ENCODE measurements at regions not wholly inside any gene's neighbourhood (a gene's known extent, or its start where the extent isn't known, plus 50 kb on each side); places are given as distances from the start of the nearest gene placed in this dataset.

DNA sequence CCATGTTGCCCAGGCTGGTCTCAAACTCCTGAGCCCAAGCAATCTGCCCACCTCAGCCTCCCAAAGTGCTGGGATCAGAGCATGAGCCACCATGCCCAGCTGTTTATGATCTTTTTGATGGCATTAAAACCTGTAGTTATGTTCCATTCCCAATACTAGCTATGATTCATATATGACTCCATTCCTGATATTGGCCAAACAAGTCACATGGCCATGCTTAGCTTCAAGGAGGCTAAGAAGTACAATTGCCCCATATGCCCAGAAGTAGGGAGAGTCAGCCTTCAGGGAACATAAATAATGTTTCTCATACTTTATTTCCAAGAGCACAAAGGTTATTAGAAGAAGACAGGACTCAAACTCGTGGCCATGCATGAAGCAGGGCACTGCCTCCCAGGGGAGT lies 132.4 kb upstream of the RAB6C start:
- no peaks in the 10 kb centered on the region for H3K4me1 ChIP-seq (ENCODE audit: control insufficient read depth, extremely low read depth, insufficient read depth, low read length)
- no peak for DNase-seq (ENCODE audit: low read depth in 2 of 2)
- no peak overlapping the region for H2AFZ ChIP-seq (ENCODE audit: low read length)
- H4K20me1 ChIP-seq (ENCODE audit: control insufficient read depth, extremely low read depth, insufficient read depth, low read length) = no peaks in the 10 kb centered on the region
- H3K4me3 ChIP-seq (replicated peaks in 1 of 4; ENCODE audit: control extremely low read depth in 1 of 4, insufficient read depth in 1 of 4, low read depth in 3 of 4, low read length in 4 of 4) = no peak overlapping the region
- H3K27ac ChIP-seq (ENCODE audit: insufficient read depth, low read length) = no peak overlapping the region
- H3K79me2 ChIP-seq (ENCODE audit: control insufficient read depth, insufficient read depth, low read length) = no peaks in the 10 kb centered on the region
- TF ChIP-seq, protein P1, sequence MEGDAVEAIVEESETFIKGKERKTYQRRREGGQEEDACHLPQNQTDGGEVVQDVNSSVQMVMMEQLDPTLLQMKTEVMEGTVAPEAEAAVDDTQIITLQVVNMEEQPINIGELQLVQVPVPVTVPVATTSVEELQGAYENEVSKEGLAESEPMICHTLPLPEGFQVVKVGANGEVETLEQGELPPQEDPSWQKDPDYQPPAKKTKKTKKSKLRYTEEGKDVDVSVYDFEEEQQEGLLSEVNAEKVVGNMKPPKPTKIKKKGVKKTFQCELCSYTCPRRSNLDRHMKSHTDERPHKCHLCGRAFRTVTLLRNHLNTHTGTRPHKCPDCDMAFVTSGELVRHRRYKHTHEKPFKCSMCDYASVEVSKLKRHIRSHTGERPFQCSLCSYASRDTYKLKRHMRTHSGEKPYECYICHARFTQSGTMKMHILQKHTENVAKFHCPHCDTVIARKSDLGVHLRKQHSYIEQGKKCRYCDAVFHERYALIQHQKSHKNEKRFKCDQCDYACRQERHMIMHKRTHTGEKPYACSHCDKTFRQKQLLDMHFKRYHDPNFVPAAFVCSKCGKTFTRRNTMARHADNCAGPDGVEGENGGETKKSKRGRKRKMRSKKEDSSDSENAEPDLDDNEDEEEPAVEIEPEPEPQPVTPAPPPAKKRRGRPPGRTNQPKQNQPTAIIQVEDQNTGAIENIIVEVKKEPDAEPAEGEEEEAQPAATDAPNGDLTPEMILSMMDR (conservative IDR thresholded peaks at IDR 0.05 in 1 of 2, IDR thresholded peaks at IDR 0.05 in 1 of 2; ENCODE audit: low read depth in 1 of 2, low read length in 2 of 2) = no peak
- TF ChIP-seq EZH2 (IDR thresholded peaks at IDR 0.05; ENCODE audit: low read length, missing control alignments) = no peak
- H3K9me3 ChIP-seq (ENCODE audit: control insufficient read depth, insufficient read depth, low read depth, low read length) = no peaks in the 10 kb centered on the region
- H3K9ac ChIP-seq (ENCODE audit: insufficient read depth, low read length) = no peak overlapping the region
- no peak overlapping the region for H3K4me2 ChIP-seq (ENCODE audit: extremely low read depth, insufficient read depth, low read length)
- H3K27me3 ChIP-seq (ENCODE audit: control insufficient read depth, insufficient read depth, low read length) = no peaks in the 10 kb centered on the region
- H3K36me3 ChIP-seq (ENCODE audit: control insufficient read depth, insufficient read depth, low read length) = no peaks in the 10 kb centered on the region

DNA sequence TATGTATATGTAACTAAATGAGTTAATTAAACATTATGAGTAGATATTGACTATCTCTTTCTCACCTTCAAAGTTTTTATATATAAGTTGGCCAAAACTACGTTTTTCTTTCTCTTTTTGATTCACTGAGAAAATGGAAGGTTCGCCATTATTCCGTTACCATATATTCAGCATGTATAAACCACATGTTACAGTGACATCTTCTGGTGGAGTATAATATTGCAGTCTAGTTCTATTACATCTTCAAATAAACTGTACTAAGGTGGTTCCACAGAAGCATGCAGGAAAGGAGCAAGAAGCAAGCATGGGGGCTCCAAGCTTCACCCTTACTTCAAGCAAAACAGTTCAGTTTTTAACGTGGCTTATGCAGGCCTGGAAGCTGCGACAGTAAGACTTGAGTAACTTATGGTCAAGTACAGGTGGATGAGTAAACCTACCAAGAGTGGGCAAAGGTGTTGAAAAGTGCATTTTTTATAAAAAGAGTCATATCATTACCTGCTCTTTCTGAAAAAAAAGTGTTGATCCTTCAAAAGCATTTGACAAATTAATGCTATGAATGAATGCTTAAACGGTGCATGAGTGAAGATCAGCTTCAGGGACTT lies 129.8 kb upstream of the RAB6C start:
- H3K36me3 ChIP-seq (ENCODE audit: control insufficient read depth, insufficient read depth, low read length) = no peaks in the 10 kb centered on the region
- H3K4me1 ChIP-seq (ENCODE audit: control insufficient read depth, extremely low read depth, insufficient read depth, low read length) = no peaks in the 10 kb centered on the region
- no peak overlapping the region for H3K9ac ChIP-seq (ENCODE audit: insufficient read depth, low read length)
- H3K79me2 ChIP-seq (ENCODE audit: control insufficient read depth, insufficient read depth, low read length) = no peaks in the 10 kb centered on the region
- H3K9me3 ChIP-seq (ENCODE audit: control insufficient read depth, insufficient read depth, low read depth, low read length) = no peaks in the 10 kb centered on the region
- H2AFZ ChIP-seq (ENCODE audit: low read length) = no peak overlapping the region
- H3K27ac ChIP-seq (ENCODE audit: insufficient read depth, low read length) = no peak overlapping the region
- H3K4me2 ChIP-seq (ENCODE audit: extremely low read depth, insufficient read depth, low read length) = no peak overlapping the region
- no peaks in the 10 kb centered on the region for H3K27me3 ChIP-seq (ENCODE audit: control insufficient read depth, insufficient read depth, low read length)
- DNase-seq (ENCODE audit: low read depth in 2 of 2) = peak; percentile 58 to 86
- H4K20me1 ChIP-seq (ENCODE audit: control insufficient read depth, extremely low read depth, insufficient read depth, low read length) = no peaks in the 10 kb centered on the region
- TF ChIP-seq EZH2 (IDR thresholded peaks at IDR 0.05; ENCODE audit: low read length, missing control alignments) = no peak
- TF ChIP-seq, protein P1 (conservative IDR thresholded peaks at IDR 0.05 in 1 of 2, IDR thresholded peaks at IDR 0.05 in 1 of 2; ENCODE audit: low read depth in 1 of 2, low read length in 2 of 2) = peak; percentile 37 to 70
- H3K4me3 ChIP-seq (replicated peaks in 1 of 4; ENCODE audit: control extremely low read depth in 1 of 4, insufficient read depth in 1 of 4, low read depth in 3 of 4, low read length in 4 of 4) = no peak overlapping the region

DNA sequence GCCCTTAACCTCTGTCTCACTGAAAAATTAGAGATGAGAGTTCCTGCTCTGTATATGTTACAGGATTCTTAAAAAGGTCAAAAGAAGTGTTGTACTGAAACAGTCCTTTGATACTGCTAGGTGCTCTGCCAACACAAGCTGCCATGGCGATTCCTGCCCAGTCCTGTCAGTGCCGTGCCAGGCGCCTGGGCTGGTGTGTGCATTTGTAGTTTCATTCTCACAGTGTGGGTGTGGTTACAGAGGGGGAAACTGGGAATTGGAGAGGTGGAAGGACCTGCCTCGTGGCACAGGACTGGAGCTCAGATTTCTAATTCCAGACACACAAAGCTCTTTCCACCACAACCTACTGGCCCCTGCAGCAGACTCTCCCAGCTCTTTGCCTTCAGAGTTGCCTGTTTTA lies 122.3 kb upstream of the RAB6C start:
- Histone ChIP-seq H3K79me2 (ENCODE audit: control insufficient read depth, insufficient read depth, low read length) (no peaks in the 10 kb centered on the region), H3K36me3 (ENCODE audit: control insufficient read depth, insufficient read depth, low read length) (no peaks in the 10 kb centered on the region), H2AFZ (ENCODE audit: low read length) (no peak overlapping the region), H3K27me3 (ENCODE audit: control insufficient read depth, insufficient read depth, low read length) (no peaks in the 10 kb centered on the region), H3K9me3 (ENCODE audit: control insufficient read depth, insufficient read depth, low read depth, low read length) (no peaks in the 10 kb centered on the region), H3K4me2 (ENCODE audit: extremely low read depth, insufficient read depth, low read length) (no peak overlapping the region), H3K9ac (ENCODE audit: insufficient read depth, low read length) (no peak overlapping the region), H3K4me3 (replicated peaks in 1 of 4; ENCODE audit: control extremely low read depth in 1 of 4, insufficient read depth in 1 of 4, low read depth in 3 of 4, low read length in 4 of 4) (no peak overlapping the region), H3K4me1 (ENCODE audit: control insufficient read depth, extremely low read depth, insufficient read depth, low read length) (no peaks in the 10 kb centered on the region), H4K20me1 (ENCODE audit: control insufficient read depth, extremely low read depth, insufficient read depth, low read length) (no peaks in the 10 kb centered on the region), H3K27ac (ENCODE audit: insufficient read depth, low read length) (no peak overlapping the region)
- DNase-seq (ENCODE audit: low read depth in 2 of 2) = no peak
- TF ChIP-seq, protein P1 (conservative IDR thresholded peaks at IDR 0.05 in 1 of 2, IDR thresholded peaks at IDR 0.05 in 1 of 2; ENCODE audit: low read depth in 1 of 2, low read length in 2 of 2) = no peak
- TF ChIP-seq EZH2 (IDR thresholded peaks at IDR 0.05; ENCODE audit: low read length, missing control alignments) = no peak
